ENCODE measurements at regions not wholly inside any gene's neighbourhood (a gene's known extent, or its start where the extent isn't known, plus 50 kb on each side); places are given as distances from the start of the nearest gene placed in this dataset.

- no peak for TF ChIP-seq POLR2A (IDR thresholded peaks at IDR 0.05; ENCODE audit: low read length)
- TF ChIP-seq GATA1 (IDR thresholded peaks at IDR 0.05; ENCODE audit: low read depth, low read length) = no peak
Measured at GRCh38 chr20:21901470-21902275, 196.2 kb downstream of the PAX1 start.

Data from erythroblast (primary cell).